HPDE6-E6E7 (cell line): ENCODE measurements at regions not wholly inside any gene's neighbourhood (a gene's known extent, or its start where the extent isn't known, plus 50 kb on each side); places are given as distances from the start of the nearest gene placed in this dataset.

Experiments used
- DNase-seq: peaks from one replicate; pipeline ENCODE4 v3.0.0; 2011; ENCODE audit warnings: missing footprints; ENCODE audit errors: extremely low spot score

GRCh38 chr18:61727241-61728193 is 165.3 kb downstream of the RNF152 start:
- no peak for DNase-seq

GRCh38 chr18:61724532-61724931 is 168.3 kb downstream of the RNF152 start:
- DNase-seq, result no peak

DNA sequence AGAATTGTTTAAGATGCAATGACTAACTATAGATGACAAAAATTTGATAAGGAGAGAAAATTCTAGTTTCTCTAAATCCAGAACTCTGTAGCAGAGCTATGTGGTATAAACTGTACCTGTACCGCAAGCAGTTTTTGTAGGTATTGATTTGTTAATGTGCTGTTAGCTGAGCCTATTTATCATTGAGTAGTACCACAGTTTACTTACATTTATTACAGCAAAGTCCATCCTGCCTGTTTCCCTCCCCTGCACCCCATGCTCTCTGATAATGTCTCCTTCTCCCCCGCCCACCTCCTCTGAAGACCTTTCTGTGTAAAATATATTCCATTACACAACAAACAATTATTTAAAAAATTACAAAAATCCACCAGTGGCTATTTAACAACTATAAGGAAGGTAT is 170.6 kb downstream of the RNF152 start:
- no peak for DNase-seq

- DNase-seq, result no peak
Observed at GRCh38 chr18:61720496-61720895, 172.3 kb downstream of the RNF152 start.

GRCh38 chr18:61719671-61720070 is 173.1 kb downstream of the RNF152 start:
- DNase-seq, result no peak

GRCh38 chr18:61718944-61719343 is 173.9 kb downstream of the RNF152 start:
- no peak for DNase-seq

- no peak for DNase-seq
Observed at GRCh38 chr18:61714421-61714820, 178.4 kb downstream of the RNF152 start.

DNA sequence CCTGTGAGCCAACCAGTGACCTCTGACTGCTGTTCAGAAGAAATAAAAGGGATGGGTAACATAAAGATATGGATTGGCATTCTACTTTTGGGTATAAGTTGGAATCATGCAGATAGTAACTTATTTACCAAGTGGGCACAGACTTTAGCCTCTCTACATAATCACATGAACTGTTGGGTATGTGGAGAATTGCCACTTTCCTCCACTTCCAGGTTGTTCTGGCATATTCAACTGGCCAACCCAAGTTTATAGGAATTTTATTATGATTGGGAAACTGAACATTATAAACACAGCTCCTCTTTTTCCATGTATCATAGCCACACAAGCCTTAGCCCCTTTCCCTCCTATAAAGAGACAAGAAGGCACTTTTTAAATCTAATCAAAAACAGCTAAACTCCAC is 179.3 kb downstream of the RNF152 start:
- no peak for DNase-seq

GRCh38 chr18:61710082-61710620 is 182.7 kb downstream of the RNF152 start:
- no peak for DNase-seq

GRCh38 chr18:61706276-61706915 is 186.4 kb downstream of the RNF152 start:
- no peak for DNase-seq

DNA sequence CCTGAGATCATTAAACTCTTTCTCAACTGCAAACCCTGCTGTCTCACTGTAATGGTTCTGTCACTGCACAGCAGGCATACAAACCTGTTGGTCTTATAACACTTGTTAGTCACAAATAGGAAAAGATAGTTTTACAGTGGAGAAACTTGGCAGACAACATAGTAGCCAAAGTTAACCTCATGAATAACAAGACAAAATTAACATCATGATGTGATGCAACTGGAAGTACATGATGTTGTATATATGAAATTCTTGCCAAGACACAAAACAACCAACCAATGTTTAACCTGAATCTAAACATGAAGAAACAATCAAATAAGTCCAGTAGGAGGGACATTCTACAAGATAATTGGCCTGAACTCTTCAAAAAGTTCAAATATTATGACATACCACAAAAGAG is 189.3 kb downstream of the RNF152 start:
- no peak for DNase-seq

DNA sequence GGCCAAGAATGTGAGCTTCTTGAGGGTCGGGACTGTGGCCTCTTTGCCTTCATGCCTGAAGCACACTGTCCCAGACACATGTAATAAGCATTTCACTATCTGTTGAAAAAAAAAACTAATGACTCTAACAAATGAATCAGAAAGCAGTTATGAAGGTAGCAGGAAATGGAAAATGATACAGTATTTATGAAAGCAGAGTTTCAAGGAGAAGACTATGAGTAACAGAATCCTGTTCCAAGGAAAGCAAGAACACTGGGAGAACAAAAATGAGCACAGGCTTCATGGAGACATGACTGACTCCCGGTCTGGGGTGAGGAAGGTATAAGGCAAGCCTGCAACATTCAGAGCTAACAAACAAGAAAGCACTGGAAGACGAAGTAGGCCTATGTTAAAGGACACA is 190.8 kb downstream of the RNF152 start:
- no peak for DNase-seq

- DNase-seq, result no peak
Observed at GRCh38 chr18:61699397-61700110, 193.3 kb downstream of the RNF152 start.

- no peak for DNase-seq
Observed at GRCh38 chr18:61697306-61697909, 195.4 kb downstream of the RNF152 start.

DNA sequence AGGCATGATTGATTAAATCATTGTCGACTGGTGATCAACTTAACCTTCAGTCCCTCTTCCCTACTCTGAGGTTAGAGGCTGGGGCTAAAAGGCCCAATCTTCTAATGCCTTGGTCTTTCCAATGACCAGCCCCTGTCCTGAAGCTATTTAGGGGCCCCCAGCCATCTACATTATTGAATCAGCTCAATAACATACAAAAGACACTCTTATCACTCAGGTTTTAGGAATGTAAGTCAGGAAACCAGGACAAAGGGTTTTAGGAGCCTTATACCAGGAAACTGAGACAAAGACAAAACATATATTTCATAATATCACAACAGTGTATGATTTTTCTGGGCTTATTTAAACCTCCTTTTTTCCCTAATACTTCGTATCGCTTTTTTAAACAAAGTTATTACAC is 198.6 kb downstream of the RNF152 start:
- DNase-seq, result no peak

GRCh38 chr18:61690418-61691138 is 202.2 kb downstream of the RNF152 start:
- no peak for DNase-seq

DNA sequence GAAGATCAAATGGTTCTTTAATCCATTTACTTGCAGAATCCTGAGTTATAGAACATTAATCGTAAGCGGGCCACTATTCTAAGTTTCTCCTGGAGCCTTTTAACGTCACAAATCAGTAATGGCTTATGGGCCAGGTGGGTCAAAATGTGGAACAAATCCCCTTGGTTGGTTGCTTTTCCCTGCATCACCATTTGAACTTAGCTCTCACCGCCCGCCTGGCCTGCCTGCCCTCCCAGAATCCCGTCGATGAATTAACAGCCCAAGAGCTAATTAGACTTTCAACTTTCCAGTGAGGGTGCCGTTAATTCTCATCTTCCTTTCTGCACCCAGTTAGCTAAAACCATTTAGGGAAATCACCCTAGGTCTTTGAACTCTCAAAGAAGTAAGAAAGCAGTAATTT is 205.5 kb downstream of the RNF152 start:
- no peak for DNase-seq

GRCh38 chr18:61683856-61684255 is 209.0 kb downstream of the RNF152 start:
- no peak for DNase-seq

DNA sequence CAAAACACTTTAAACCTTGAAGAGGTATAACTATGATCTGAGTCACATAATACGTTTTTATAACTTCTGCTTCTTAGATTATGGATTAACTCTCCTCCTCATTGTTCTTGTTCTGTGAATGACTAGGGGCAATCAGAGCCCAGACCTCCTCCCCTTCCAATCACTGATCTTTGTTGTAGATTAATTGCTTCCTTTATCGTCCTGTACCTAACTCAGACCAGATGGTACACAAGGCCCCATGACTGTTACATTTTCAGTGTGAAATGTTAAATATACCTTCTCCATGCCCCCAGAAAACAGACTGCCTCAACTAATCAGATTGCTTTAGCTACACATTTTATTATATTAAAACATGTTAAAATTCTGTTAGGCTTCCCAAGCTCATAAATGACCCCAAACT is 211.7 kb downstream of the RNF152 start:
- no peak for DNase-seq

DNA sequence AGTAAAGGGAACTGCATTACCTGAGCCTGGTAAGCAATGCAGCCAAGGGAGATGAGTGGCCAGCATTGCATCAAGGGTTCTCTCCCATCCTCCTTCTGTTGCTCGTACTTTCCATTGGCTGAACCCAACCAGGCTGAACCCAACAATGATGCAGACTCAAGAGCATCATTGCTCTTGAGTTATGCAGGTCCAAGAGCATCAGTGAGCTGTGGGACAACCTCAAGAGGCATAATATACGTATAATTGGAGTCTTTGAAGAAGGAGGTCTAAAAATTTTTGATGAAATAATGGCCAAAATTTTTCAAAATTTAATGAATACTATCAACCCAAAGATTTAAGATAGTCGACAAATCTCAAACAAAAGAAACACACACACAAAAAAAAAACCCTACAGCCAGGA is 213.0 kb downstream of the RNF152 start:
- DNase-seq, result no peak

- DNase-seq, result no peak
Observed at GRCh38 chr18:61677435-61677970, 215.3 kb downstream of the RNF152 start.
